GM18520 (cell line): ENCODE measurements at regions not wholly inside any gene's neighbourhood (a gene's known extent, or its start where the extent isn't known, plus 50 kb on each side); places are given as distances from the start of the nearest gene placed in this dataset.

ENCODE experiments used
- ATAC-seq: cut with Tn5 transposase; IDR thresholded peaks from one replicate; pipeline ENCODE4 v1.9.1; 2021; ENCODE audit not compliant: unreplicated experiment

DNA sequence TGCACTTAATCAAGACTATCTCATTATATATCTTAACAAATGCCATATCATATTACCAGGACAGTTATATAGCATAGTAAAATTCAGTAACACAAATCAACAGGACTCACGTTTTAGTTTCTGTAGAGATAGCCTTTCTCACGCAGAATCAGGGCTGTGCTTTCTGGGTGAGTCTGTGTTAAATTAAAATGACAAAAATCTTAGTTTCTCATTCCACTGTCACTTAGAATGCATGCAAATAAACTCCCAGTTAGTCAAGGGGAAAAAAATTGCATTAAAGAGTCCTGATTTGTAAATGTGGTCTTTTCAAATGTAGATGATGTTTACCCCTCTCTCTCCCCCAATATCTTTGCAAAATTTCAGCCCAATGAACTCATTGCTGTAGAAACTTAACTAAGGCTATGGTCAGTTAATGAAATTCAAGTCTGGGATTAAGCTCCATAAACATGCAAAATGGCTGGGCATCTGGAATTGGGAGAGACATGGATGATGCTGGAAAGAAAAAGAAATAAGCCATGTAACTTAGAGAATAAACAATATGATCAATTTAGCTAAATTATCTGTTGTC, 77.8 kb upstream of the MGAT4C start:
- no peak for ATAC-seq

DNA sequence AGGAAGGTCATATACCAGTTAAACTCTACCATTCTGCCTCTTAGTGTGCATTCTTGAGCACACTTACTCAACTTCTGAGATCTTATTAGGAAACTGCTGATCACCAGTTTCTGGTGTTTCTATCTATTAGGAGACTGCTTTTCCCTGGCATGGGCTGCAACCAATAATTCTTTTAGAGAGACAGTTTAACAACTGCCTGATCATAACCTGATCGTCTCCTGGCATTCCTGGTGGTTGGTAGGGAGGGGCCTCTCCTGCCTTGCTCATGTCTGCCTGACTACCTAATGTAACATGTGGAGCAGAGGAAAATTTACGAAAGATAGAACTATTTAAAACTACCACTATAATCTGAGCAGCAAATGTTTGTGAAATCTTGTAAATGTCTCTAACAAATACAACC, 75.3 kb upstream of the MGAT4C start:
- no peak for ATAC-seq

- no peak for ATAC-seq
These were observed 74.8 kb upstream of the MGAT4C start for GRCh38 chr12:86331012-86331411.

DNA sequence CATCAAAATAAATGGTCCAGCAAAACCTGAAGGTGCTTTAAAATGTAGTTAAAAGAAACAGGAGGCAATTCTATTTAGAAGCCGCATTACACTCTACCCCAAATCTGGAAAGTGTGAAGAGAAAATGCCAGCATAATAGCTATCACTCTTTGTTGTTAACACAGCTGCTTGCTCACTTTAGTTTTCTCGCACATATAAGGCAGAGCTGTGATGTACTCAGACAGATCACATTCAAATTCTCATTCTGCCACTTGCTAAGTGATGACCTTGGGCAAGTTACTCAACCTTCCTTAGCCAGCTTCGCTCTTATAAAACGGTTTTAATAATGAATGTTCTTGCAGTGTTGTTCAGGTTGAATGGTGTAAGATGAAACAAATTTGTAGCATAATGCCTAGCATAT, 56.0 kb upstream of the MGAT4C start:
- no peak for ATAC-seq
